ENCODE measurements at regions not wholly inside any gene's neighbourhood (a gene's known extent, or its start where the extent isn't known, plus 50 kb on each side); places are given as distances from the start of the nearest gene placed in this dataset.

DNA sequence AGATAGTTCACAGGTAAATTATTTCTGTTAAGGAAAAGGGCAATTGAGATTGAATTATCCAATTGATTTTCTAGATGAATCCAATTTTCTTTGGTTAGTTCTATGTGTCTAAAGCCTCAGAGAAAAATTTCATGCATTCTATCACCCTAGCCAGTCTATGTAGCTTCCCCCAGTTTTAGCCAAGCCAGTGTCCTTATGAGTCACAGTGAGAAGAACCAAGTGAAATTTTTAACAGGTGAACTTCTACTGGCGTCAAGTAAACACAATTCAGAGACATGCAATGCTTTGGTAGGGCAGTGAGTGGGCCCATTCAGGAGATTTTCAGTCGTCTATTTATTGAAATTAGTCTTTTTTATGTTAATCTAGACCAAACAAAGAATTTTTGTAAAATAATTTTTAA lies 1077.4 kb upstream of the ARRDC3 start:
- no peak for DNase-seq

DNA sequence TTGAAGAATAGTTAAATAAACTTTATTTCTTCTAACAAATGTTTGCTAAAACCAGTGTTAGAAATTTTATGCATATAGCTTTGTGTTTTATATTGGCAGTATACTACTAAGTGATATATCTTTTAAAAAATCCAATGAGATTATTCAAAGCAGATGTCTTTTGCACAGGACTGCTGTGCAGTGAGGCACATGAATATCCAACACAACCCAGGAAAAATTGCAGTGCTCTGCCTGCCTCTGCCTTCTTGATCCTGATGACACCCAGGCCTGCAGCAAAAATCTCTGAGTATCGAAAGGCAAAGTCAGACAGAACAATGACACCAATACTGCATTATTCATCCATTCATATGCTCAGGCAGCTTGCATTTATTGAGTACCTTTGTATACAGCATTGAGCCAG lies 1076.5 kb upstream of the ARRDC3 start:
- no peak for DNase-seq

DNA sequence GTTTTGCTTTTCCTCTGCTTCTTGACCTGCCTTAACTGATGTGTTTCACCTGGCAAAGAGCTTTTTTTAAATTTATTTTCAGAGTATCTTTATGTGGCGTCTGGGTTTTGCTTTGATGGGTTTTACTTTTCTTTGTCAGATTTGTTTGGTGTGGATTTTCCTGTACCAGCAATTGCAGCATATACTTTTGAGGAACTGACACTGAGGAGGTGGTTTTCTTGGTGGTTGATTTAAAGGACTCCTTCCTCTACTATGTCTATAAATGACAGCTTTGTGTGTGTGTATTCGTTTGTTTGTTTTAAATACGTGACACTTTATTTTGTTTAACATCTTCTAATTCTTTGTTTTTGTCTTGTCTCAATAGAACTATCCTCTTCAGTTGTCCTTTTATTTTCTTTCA lies 1071.9 kb upstream of the ARRDC3 start:
- DNase-seq = no peak

DNA sequence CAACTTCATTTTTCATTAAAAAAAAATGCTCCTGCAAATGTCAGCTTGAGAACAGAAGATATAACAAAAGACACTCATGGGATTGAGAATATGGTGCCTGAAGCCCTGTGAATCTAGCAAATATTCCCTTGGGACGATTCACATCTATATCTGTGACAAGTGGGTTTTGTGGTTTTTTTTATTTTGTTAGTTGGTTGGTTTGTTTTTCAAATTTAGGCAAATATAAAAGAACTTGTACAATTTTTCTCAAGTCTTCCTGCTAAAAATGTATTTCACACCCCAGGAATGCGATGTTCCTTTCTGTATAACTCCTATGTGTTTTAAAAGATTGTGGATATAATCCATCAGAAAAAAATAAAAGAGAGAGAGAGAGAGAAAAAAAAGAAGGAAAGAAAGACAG lies 1061.8 kb upstream of the ARRDC3 start:
- no peak for DNase-seq

DNA sequence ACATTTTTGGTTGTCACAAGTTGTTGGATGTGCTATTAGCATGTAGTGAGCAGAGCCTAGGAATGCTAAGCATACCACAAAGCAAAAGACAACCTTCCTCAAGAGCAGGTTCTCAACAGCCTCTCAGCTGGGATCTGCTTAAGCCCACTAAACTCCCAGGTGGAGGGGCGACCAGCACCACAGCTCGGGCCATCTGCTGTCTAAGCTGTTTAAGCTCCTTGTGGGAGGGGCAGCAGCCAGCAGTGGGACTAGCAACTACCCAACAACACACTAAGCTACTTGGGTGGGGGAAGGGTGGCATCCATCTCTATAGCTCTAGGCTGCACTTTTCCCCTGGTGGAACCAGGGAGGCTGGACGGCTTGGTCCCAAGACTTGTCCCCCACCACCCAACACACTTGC lies 1052.7 kb upstream of the ARRDC3 start:
- no peak for DNase-seq

DNA sequence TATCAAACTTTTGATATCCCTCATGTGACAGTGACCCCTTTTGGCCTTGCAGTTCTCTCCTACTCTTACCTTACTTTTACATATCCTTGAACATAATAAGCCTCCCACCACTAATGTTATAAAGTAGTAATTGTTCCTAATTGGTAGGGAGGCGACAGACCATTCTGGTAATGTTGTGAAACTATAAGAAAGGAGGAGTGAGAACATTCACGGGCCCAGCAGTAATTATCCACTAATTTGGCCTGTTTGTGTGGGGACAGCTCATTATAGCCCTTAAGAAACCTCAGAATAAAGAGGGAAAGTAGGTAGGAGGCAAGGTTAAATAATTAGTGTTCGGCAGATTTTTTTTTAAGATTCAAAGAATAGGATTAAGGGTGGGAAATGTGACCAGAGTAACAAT lies 1046.5 kb upstream of the ARRDC3 start:
- DNase-seq = no peak

DNA sequence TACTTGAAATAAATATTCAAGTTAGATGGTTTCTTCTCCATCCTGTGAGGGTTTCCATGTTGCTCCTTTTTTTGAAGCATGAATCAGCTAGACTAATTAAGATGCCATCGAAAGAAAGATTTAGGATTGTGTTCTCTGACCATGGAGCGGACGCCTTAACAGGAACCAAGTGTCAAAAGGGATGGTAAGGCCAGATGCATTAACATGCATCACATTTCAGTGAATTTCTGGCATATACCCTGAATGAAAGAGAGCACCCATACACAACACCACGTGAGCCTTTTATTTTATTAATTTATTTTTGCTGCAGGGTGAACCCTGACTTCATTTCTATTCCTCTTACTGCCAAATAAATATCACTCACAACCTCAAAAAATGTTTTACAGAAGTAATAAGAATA lies 1045.3 kb upstream of the ARRDC3 start:
- DNase-seq = no peak

DNA sequence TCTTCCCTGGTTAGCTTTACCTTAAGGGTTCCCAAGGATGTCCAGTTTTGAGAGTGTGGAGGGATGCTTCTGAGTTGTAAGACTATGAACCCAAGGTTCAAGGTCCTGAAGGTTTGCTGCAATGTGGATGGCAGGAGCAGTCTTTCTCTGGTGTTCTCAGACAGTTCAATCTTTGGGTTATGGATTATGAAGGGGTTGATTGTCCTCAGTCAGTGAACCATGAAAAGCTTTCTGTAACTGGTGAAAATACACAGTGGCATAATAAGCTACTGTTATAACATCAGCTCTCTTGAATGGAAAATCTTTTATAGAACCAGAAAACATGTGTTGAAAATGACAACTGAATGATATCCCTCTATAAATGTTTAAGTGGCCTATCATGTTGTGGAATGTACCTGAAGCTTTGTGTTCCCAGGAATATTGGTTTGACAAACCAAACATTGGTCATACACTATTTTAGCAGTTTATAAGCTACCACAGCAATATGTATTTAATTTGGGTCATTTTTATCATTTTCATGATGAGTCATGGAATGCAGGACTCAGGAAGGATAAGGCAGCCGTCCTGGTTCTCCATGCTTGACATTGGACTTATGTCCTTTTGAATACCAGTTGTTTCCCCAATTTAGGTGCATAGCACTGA lies 1041.8 kb upstream of the ARRDC3 start:
- DNase-seq = no peak

DNA sequence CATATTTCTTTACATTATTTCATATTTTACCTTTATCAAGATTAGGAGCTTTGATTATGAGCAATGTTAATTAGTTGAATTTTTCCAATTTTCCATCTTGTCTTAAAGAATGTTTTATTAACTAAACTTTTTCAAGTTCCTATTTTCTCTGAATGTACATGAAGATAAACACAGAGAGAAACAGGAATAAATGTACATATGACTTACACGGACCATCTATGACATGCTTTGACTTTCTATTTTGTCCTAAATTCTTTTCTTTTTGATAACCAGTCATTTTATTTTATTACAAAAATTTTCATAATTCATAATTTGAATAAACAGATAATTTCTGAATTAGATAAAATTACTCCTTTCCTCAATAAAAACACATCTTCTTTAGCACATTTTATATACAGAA lies 1038.8 kb upstream of the ARRDC3 start:
- no peak for DNase-seq

DNA sequence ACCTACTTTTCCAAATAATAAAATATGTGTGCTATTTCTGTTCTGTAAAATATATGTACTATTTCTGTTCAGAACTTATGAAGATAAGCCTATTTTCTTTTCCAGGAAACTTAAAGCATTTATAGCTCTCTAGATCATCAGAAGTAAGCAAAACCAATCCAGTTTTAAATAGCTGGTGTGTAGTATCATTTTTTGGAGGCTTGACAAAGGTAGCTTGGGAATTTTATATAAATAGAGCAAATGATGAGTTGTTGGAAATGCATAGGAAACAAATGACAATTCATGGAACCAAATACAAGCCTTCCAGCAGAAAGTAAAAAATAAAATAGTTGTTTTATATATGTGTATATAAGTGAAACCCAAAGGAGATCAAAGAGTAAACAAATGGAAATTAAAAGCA lies 1038.1 kb upstream of the ARRDC3 start:
- DNase-seq = no peak

DNA sequence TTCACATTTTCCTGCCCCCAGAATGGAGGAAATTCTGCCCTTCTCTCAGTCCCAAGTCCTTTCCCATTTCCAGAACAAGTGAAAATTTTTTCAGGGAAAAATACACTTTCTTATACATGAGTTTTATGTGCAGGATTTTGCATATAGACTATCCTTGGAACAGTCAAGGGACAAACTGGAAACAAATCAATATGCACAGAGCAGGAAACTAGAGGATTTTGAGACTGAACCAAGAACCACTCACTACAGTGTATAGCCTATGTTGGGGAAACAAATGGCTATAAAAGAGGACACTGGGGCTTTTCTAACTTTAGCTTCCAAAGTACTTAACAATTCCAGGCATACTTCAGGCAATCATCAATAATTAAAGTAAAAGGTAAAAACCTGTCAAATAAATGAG lies 1036.1 kb upstream of the ARRDC3 start:
- DNase-seq = no peak

DNA sequence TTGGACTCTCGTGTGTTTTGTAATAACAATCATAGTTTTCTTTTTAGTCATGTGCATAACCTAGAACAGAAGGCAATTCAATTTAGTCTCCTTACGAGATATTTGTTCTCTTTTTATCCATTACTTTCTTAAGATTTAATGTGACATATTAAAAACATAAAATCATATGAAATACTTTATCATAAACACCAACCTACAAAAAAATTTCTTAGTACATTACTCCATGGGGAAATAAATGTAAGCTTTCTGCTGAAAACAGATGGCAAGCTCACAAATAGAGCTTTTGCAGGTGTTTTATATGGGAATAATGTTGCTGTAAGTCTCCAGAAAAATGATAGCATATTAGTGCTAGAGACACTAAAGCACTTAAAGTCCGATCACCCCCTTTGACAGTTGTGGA lies 1035.2 kb upstream of the ARRDC3 start:
- DNase-seq = no peak

DNA sequence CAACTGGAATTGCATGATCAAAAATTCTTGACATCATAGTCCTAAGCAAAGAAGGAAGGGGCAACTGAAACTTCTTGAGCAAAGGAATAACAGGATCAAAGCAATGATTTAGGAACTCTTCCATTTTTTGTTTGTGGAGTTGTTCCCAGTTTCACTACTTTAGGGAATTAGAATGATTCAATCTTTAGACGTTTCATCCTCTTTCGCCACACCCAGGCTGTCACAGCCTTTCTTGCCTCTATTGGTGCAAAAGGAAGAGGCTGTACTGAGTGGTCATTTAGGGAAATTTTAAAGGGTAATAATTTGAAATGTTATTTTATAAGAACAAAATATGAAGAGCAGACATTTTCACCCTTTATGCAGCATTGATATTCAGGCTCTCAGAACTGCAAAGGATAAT lies 1026.0 kb upstream of the ARRDC3 start:
- no peak for DNase-seq

DNA sequence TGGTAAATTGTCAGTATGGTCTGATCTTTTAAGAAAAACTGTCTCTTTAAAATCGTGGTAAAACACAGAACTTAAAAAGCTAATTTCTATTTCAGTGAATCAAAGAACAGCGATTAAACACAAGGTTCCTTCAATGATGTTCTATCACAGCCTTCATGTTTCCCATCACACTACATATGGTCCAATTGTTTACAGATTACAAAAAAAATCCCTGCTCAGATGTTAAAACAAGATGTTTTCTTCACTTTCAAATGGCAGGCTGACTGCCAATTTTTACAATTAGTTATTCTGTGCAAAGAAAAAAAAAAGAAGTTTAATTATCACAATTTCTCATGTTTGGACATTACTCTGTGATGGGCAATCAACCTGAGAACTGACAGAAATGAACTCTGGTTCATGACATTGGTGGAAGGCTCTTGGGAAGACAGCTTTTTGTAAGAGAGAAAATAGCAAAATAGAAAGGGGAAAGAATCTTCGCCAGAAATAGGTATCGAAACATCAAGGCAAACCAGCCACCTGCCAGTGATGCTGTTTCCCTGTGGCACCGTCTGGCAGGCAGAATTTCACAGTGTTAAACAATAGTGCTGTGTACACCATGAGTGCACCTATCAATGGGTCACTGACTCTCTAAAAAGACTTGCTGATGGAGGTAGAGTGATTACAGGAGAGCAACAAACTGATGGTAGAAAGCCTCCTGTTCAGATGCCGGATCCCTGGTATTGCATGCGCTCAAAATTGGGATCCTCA lies 1020.0 kb upstream of the ARRDC3 start:
- DNase-seq = no peak

DNA sequence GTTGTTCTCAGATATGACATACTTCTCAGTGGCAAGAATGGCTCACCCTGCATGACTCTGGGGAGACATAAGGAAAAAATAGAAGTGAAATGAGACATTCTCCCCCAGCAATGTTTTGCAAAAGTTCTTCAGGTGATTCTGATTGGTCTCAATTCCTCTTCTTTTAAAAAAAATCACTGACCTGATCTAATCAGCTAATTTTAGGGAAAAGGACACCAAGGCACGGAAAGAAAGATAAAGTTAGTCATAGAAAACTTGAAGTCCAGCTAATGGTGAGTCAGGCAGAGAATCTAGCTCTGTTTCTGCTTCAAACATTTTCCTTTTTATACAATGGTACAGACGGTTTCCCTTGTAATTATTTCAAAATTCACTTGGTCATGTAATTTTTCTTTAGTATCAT lies 1018.9 kb upstream of the ARRDC3 start:
- DNase-seq = no peak

DNA sequence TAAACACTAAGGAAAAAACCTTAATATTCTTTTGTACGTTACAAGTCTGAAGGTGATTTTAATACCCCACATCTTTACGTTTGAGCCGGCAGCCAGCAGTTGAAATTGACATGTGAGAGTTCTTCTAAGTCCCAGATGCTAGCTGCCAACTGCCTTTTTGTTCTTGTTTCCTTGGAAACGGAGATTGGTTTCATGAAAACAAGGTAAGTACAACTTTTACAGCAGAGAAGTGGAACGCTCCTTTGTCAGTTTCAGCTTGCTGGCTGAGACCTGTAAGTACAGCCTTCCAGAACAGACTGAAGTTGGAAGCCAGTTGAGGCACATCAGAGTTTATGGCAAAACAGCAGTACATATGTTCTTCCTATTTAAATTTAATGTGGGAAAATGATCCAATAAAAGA lies 1018.4 kb upstream of the ARRDC3 start:
- DNase-seq = no peak

DNA sequence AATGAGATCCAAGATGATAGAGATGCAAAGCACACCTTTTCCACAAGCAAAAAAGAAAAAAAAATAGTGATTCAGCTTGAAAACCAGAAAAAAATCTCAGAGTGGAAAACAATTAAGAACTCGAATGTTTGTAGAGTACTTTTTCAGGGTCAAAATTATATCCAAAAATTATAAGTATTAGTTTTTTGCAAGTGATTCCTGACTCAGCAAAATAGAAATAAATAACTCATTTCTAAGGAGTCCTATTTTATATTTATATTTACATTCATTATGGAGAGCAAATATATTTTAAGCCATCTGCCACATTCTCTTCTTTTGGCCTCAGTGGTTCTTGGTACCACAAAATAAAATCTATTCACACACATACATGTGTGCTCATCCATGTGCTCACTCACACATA lies 1011.8 kb upstream of the ARRDC3 start:
- DNase-seq = no peak

DNA sequence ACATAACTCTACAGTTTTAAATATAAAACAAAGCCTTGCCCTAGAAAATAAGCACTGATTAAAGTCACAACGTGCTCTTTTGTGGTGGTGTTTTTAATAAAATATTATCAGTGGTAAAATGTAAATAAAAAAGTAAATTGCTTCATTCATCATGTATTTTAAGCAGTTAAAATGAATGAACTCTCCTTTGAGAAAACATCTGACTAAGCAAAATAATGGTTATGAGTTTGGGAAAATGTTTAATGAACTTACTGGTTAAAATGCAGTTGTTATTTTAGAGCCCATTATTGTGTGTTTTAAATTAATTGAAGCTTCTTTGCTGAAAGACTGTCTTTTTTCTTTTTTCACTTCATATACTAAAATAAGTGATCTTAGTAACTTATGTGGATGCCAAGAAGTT lies 1007.5 kb upstream of the ARRDC3 start:
- no peak for DNase-seq

DNA sequence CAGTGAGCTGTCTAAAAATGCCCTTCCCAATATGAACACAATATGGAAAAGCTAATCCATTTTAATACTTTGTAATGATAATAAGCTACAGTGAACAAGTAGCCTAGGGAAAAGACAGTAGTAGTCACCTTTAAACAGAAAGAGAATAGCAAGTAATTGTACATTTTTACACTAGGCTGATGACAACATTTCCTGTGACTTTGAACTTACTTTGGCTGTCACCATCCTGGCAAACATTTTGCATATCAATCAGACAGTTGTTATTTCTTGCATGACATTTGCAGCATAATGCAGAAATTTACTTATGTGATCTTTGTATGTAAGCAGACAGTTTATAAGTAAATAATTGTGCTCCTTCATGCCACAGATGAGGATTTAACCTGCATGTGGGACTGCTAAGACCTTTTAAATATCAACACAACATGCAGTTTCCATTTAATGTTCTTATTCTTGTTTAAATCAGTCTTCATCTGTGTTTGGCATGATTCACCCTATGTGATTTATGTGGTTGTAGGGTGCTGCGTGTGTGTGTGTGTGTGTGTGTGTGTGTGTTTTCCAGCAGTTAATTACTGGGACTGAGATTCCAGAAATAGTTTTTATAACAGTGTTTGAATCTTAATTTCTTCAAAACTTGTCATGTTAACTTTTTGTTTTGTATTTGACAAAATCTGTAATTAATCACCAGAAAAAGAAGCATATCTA lies 997.1 kb upstream of the ARRDC3 start:
- DNase-seq = no peak

DNA sequence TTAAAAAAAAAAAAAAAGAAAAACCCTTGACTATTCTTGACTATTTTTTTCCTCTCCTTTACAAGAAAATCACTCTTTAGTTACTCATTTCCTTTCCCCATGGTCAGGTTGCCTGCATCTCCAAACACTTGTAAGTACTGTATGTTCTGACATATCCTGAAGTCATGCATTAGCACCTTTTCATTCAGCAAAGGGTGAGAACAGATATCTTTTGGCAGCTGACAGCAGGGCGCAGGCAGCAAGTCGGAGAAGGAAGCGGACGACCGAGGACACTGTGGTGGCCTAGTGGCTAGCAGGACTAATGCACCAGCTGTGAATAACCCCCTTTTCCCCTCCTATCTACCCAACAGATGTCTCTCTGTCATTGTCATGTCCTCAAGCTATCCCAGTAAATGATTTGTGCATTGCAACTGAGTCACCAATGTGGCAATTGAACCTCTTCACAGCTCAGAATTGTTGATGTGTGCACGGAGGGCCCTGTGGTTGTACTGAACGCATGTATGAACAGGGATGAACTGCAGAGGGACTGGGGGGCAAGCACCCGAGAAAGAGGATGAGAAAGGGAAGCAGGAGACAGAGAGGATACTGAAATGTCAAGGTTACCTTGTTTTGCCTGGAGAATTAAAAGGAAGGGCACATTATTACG lies 996.0 kb upstream of the ARRDC3 start:
- no peak for DNase-seq

DNA sequence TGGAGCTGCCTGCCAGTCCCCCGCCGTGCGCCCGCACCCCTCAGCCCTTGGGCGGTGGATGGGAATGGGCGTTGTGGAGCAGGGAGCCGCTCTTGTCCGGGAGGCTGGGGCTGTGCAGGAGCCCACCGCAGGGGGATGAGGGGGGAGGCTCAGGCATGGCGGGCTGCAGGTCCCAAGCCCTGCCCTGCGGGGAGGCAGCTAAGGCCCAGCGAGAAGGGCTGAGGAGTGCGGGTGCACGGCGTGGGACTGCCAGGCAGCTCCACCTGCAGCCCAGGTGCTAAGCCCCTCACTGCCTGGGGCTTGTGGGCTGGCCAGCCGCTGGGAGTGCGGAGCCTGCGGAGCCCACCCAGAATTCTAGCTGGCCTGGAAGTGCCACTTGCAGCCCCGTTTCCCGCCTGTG lies 991.7 kb upstream of the ARRDC3 start:
- DNase-seq = no peak

DNA sequence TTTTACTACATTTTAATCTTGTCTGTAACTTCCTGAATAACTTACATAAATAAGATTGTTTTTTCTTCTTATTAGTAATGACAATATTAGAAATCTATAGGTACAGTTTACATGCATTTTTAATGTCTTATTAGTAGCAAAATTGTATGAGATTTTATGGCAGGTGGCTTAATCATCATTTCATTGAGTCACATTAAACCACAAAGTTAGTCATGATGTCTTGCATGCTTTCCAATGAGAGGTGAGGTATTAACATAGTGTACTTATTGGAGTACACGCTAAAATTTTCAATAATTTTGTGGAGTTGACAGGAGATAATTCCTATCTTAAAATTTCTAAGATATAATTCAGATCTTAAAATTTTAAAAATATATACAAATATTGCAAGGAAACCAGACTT lies 989.6 kb upstream of the ARRDC3 start:
- DNase-seq = no peak

DNA sequence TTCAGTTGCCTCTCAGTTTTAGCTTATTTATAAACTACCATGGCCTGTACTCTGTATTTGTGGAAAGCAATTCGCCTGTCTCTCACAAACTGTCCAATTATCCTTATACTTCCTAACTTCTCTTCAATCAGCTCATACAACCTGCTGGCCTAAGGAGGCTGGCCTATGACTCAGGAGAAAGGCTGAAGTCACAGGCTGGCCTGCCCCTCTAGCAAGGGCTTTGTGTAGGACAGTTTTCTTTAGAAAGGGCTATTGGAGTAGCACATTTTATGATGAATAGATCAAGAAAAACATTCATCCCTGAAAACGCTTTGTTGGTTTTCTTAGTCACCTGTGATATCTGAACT lies 988.7 kb upstream of the ARRDC3 start:
- no peak for DNase-seq

Data from hippocampal formation (tissue), 2 donors.